Transverse colon (tissue), 4 donors: ENCODE measurements at regions not wholly inside any gene's neighbourhood (a gene's known extent, or its start where the extent isn't known, plus 50 kb on each side); places are given as distances from the start of the nearest gene placed in this dataset.

Experiments used
- DNase-seq: peaks from one replicate; pipeline ENCODE4 v3.0.0-alpha.2; 2019
- H3K27ac ChIP-seq, 4 donors: fragments of 200-600 bp; sonication (generic); 2 replicates each; pipeline ENCODE4 v1.5.1; 2016 to 2018; ENCODE audit warnings: inconsistent platforms in 4 of 4
- H3K27me3 ChIP-seq: fragments of 200-600 bp; sonication (generic); 2 replicates; pipeline ENCODE4 v1.5.1; 2017; ENCODE audit warnings: inconsistent platforms
- H3K36me3 ChIP-seq, 4 donors: fragments of 200-600 bp; sonication (generic); 2 replicates each; pipeline ENCODE4 v1.5.1; 2017 to 2019; ENCODE audit warnings: inconsistent platforms in 4 of 4
- H3K4me1 ChIP-seq, 4 donors: fragments of 200-600 bp; sonication (generic); 2 replicates each; pipeline ENCODE4 v1.5.1; 2017 to 2020; ENCODE audit warnings: inconsistent platforms in 4 of 4
- H3K4me3 ChIP-seq, 4 donors: fragments of 200-600 bp; sonication (generic); 1 replicate in 1 of 4; 2 replicates in 3 of 4; pipeline versions ENCODE4 v1.5.1 to v1.6.1; 2017 to 2019; ENCODE audit warnings: inconsistent platforms in 4 of 4
- H3K9me3 ChIP-seq, 2 donors: fragments of 200-600 bp; sonication (generic); 2 replicates each; pipeline ENCODE4 v1.5.1; 2017 to 2019; ENCODE audit warnings: inconsistent platforms in 2 of 2
- CTCF ChIP-seq, 5 experiments: fragments of 200-600 bp in 3 of 5; fragments of 450-650 bp in 2 of 5; sonication (generic) in 3 of 5; IDR thresholded peaks; 1 replicate in 2 of 5; 2 replicates in 3 of 5; pipeline ENCODE4 v1.5.1; 2016 to 2017; ENCODE audit warnings: antibody characterized with exemption in 5 of 5, inconsistent platforms in 3 of 5, mild to moderate bottlenecking in 2 of 5, moderate library complexity in 1 of 5
- EP300 ChIP-seq: sonication (generic); formaldehyde crosslinking; IDR thresholded peaks from one replicate; pipeline ENCODE4 v1.6.1; 2017; ENCODE audit warnings: antibody characterized with exemption, low read depth
- POLR2A ChIP-seq: fragments of 450-650 bp; IDR thresholded peaks from one replicate; pipeline ENCODE4 v1.6.1; 2016; ENCODE audit warnings: antibody characterized with exemption, mild to moderate bottlenecking, moderate library complexity
- POLR2AphosphoS5 ChIP-seq, 3 donors: sonication (generic); formaldehyde crosslinking; IDR thresholded peaks; one replicate each; pipeline ENCODE4 v1.6.1; 2016; ENCODE audit warnings: antibody characterized with exemption in 3 of 3
- WGBS, 2 donors: methylation state at CpG; one replicate each; pipeline ENCODE4 v1.1.5; 2018; ENCODE audit warnings: low coverage in 1 of 2; 5-methylcytosine and 5-hydroxymethylcytosine counted together
- in situ Hi-C, 4 donors: fragments of 200-750 bp; cut with MboI; loops; one replicate each; pipeline versions ENCODE4 v1.15.0 to v1.15.1; 2017; ENCODE audit warnings: low sequenced_read_pairs in 3 of 4, low pct_ligation_motif_present in 1 of 4, low pct_unique_long_range_greater_than_20kb in 1 of 4
- intact Hi-C: fragments of 100-400 bp; cut with DNase I; formaldehyde crosslinking; loops from one replicate; pipeline ENCODE4 v1.15.1; 2023; ENCODE audit warnings: low total_unique reads

GRCh38 chr5:142482207-142482606 lies 157.4 kb upstream of the SPRY4 start:
- H3K4me3 ChIP-seq: no peak overlapping the region
- in situ Hi-C loops: no loop called here
- WGBS, 2 donors: 87% methylated on average over 2 of the region's 2 CpGs; no CpG with 5 or more reads in 1 of the 2 donors
- no peaks in the 10 kb centered on the region for H3K36me3 ChIP-seq
- H3K27me3 ChIP-seq: no peaks in the 10 kb centered on the region
- no peak overlapping the region for H3K27ac ChIP-seq
- intact Hi-C loops: no loop called here
- DNase-seq: no peak
- no peaks in the 10 kb centered on the region for H3K4me1 ChIP-seq
- no peaks in the 10 kb centered on the region for H3K9me3 ChIP-seq
- no peak for TF ChIP-seq POLR2A
- no peak for TF ChIP-seq EP300
- TF ChIP-seq CTCF (IDR thresholded peaks at IDR 0.05): no peak
- TF ChIP-seq POLR2AphosphoS5 (IDR thresholded peaks at IDR 0.05): no peak

GRCh38 chr5:142481410-142481809 lies 156.6 kb upstream of the SPRY4 start:
- no peak for TF ChIP-seq EP300
- TF ChIP-seq POLR2AphosphoS5 (IDR thresholded peaks at IDR 0.05): no peak
- no peak for TF ChIP-seq CTCF (IDR thresholded peaks at IDR 0.05)
- TF ChIP-seq POLR2A: no peak
- intact Hi-C loops: no loop called here
- H3K36me3 ChIP-seq: no peaks in the 10 kb centered on the region
- H3K4me3 ChIP-seq: no peak overlapping the region
- no peaks in the 10 kb centered on the region for H3K9me3 ChIP-seq
- DNase-seq: no peak
- H3K27ac ChIP-seq: no peak overlapping the region
- in situ Hi-C loops: no loop called here
- H3K4me1 ChIP-seq: no peaks in the 10 kb centered on the region
- 61 to 83% methylated on average over 1 to 3 of the region's 3 CpGs for WGBS, 2 donors
- no peaks in the 10 kb centered on the region for H3K27me3 ChIP-seq

GRCh38 chr5:142479854-142480519 lies 155.2 kb upstream of the SPRY4 start:
- WGBS, 2 donors: 57 to 77% methylated on average over 2 to 3 of the region's 3 CpGs
- Histone ChIP-seq H3K4me1 (no peaks in the 10 kb centered on the region), H3K27me3 (no peaks in the 10 kb centered on the region), H3K27ac (no peak overlapping the region), H3K9me3 (no peaks in the 10 kb centered on the region), H3K4me3 (no peak overlapping the region), H3K36me3 (no peaks in the 10 kb centered on the region)
- intact Hi-C loops: no loop called here
- in situ Hi-C loops: no loop called here
- DNase-seq: no peak
- TF ChIP-seq POLR2AphosphoS5 (IDR thresholded peaks at IDR 0.05) (no peak), POLR2A (no peak), CTCF (IDR thresholded peaks at IDR 0.05) (no peak), EP300 (no peak)

- DNase-seq: no peak
- Histone ChIP-seq H3K4me1 (no peaks in the 10 kb centered on the region), H3K9me3 (no peaks in the 10 kb centered on the region), H3K27me3 (no peaks in the 10 kb centered on the region), H3K36me3 (no peaks in the 10 kb centered on the region), H3K4me3 (no peak overlapping the region), H3K27ac (no peak overlapping the region)
- no peak for TF ChIP-seq CTCF (IDR thresholded peaks at IDR 0.05)
- TF ChIP-seq EP300: no peak
- no peak for TF ChIP-seq POLR2AphosphoS5 (IDR thresholded peaks at IDR 0.05)
- TF ChIP-seq POLR2A: no peak
- in situ Hi-C loops (no loop called here), intact Hi-C loops (no loop called here)
Measured at GRCh38 chr5:142479150-142479549, 154.3 kb upstream of the SPRY4 start.
